ENCODE measurements at regions not wholly inside any gene's neighbourhood (a gene's known extent, or its start where the extent isn't known, plus 50 kb on each side); places are given as distances from the start of the nearest gene placed in this dataset.

DNA sequence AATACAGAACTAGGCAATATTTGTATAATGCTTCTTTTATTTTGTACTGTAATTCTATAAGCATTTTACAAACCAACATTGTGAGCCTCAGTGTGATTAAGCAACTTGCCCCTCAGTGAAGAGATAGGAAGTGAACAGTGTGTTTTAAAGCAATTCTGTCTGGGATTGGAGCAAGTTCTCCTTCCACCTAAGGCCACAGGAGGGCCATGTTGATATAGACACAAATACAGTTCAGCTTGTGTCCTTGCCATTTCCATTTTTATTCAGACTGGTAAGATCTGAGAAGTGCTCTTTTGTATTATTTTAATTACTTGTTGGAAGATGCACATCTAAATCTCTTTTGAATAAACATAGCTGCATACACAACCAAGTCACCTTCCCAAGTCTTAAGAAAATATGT lies 416.3 kb upstream of the COBL start:
- no peak for DNase-seq

- DNase-seq, result no peak
Observed at GRCh38 chr7:51732116-51732515, 415.5 kb upstream of the COBL start.

DNA sequence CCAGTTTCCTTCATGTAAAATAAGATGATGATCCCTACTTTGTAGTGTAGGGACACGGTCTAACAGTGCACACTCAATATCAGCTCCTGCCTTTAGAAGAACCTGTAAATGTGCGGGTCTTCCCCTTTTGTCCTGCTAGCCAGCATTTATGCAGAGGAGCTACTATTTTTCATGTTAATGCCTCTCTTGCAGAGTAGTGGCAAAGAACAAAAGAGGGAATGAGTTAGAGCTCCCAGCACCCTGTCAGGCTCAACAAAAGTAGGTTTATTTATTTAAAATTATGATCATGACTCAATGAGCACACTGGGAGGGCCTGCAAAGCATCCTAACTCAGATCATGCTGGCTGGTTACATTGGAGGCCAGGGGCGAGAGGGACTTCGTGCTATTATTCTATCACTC lies 414.5 kb upstream of the COBL start:
- DNase-seq, result no peak

GRCh38 chr7:51727441-51727840 lies 410.8 kb upstream of the COBL start:
- DNase-seq, result no peak

GRCh38 chr7:51706851-51707250 lies 390.2 kb upstream of the COBL start:
- no peak for DNase-seq

- DNase-seq, result no peak
Observed at GRCh38 chr7:51705701-51706100, 389.1 kb upstream of the COBL start.

DNA sequence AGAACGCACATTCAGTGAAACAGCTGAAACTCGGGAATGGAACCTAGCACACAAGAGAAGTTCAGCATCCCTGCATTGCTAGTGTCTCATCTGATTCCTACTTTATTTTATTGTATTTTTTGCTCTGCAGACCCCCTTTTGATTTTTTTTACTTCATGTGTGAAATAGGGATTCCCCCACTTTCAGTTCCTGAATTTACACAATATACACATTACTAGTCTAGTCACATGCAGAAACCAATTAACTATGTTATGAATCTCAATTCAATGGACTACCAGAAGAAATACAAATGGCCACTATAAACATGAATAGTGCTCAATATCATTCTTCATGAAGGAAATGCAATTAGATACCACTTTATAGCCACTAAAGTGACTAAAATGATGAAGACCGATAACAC lies 386.1 kb upstream of the COBL start:
- no peak for DNase-seq

GRCh38 chr7:51701935-51702334 lies 385.3 kb upstream of the COBL start:
- DNase-seq, result no peak

- no peak for DNase-seq
Observed at GRCh38 chr7:51700593-51701215, 384.1 kb upstream of the COBL start.

GRCh38 chr7:51693258-51693657 lies 376.6 kb upstream of the COBL start:
- DNase-seq, result no peak

DNA sequence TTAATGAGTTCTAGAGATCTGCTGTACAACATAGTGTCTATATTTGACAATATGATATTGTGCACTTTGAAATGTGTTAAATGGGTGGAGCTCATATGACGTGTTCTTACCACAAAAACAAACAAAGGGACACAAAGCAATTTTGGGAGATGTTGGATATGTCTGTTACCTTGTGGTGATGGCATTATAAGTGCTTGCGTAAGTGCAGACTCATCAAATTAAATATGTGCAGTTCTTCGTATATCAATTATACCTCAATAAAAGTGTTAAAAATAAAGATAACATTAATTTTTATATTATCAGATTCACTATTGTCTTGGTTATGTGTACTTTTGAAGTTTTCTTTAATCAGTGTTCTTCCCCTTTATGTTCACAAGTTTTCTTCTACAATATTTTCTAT lies 372.9 kb upstream of the COBL start:
- no peak for DNase-seq

GRCh38 chr7:51685794-51686193 lies 369.2 kb upstream of the COBL start:
- DNase-seq, result no peak

- no peak for DNase-seq
Observed at GRCh38 chr7:51680594-51681399, 364.2 kb upstream of the COBL start.

- no peak for DNase-seq
Observed at GRCh38 chr7:51679358-51679757, 362.7 kb upstream of the COBL start.

DNA sequence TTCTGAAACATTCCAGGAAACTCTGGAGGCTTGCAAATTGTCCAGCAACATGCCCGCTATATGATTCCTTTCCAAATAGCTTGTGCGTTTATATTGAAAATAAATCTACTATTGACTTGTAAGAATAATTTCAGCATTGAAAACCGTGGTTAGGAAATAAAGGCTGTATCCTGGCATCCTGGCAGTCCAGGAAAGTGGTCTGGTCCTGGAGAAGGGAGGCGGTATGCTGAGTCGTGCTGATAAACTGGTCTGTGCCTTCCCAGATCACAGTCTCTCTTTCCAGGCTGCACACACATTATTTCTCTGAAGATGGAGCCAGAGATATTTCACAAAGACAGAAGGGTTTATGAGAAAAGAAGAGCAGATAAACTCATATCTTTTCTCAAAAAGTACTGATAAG lies 350.1 kb upstream of the COBL start:
- no peak for DNase-seq

DNA sequence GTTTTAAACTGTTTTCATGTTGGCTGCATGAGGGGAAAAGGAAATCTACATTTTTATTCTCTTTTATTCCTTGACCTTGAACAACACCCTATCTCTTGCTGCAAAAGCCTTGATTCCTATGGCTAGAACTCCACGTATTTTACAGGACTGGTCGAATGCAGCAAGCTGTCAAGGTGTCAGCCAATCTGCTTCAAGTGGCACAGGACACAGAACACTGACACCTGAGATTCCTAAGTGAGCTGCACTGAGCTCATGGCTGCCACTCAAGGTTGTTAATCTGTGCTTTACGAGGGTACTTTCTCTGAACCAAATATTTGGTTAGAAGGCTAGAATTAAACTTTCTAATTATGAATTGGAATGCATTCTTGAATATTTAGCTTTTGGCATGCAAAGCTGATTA lies 349.7 kb upstream of the COBL start:
- DNase-seq, result no peak

- DNase-seq, result no peak
Observed at GRCh38 chr7:51665045-51665780, 348.6 kb upstream of the COBL start.

DNA sequence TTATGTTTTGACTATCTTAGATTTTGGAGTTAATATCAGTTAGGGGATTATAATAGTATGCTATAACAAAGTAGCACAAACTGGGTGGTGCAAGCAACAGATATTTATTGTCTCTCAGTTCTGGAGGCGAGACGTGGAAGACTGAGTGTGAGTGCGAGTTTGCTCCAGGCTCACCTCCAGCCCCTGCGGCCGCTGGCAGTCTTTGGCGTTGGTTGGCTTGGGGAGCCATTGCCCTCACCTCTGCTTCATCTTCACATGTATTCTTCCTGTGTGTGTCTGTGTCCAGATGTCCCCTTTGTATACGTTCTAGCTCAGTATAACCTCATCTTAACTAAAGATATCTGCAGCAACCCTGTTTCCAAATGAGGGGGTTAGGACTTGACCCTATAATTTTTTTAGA lies 343.9 kb upstream of the COBL start:
- DNase-seq, result no peak

DNA sequence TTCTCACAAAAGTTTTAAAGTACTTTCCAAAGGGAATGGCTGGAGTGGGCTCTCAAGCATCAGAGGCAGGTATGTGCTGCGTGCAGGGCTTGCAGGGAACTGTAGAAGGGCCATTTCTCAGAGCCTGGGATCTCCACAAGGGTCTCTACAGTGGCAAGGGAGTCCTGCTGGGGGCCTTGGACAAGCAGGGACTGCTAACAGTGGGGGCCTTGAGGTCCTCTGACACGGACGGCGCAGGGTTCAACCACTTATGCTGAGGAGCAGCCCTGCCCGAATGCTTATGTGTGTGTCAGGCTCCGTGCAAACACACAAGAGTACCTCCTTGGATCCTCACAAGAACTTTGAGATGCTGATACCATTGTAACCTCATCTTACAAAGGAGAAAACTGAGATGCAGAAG lies 342.1 kb upstream of the COBL start:
- DNase-seq, result no peak

GRCh38 chr7:51647931-51648351 lies 331.3 kb upstream of the COBL start:
- no peak for DNase-seq

- DNase-seq, result no peak
Observed at GRCh38 chr7:51647486-51647885, 330.9 kb upstream of the COBL start.

GRCh38 chr7:51645702-51646298 lies 329.2 kb upstream of the COBL start:
- no peak for DNase-seq

GRCh38 chr7:51645255-51645654 lies 328.6 kb upstream of the COBL start:
- no peak for DNase-seq

DNA sequence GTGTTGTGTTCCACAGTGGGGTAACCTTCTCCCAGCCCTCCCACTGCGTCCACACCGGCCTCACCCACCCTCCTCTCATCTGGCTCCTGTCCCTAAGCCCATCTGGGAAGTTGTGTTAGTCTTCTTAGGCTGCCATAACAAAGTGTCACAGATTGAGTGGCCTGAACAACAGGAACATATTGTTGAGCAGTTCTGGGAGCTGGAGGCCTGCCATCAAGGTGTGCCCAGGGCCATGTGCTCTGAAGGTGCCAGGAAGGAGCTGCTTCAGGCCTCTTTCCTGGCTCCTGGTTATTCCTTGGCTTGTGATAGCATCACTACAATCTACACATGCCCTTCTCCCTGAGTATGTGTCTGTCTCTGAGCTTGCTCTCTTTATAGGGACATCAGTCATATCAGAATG lies 327.6 kb upstream of the COBL start:
- no peak for DNase-seq
